ENCODE measurements at regions not wholly inside any gene's neighbourhood (a gene's known extent, or its start where the extent isn't known, plus 50 kb on each side); places are given as distances from the start of the nearest gene placed in this dataset.

- DNase-seq (ENCODE audit: low spot score, unreplicated experiment), result no peak
- no peak overlapping the region for H3K4me3 Mint-ChIP-seq (ENCODE audit: low read depth)
- no peak for TF ChIP-seq CTCF (IDR thresholded peaks at IDR 0.05; ENCODE audit: unreplicated experiment)
- H3K36me3 Mint-ChIP-seq (ENCODE audit: insufficient read depth), result peaks cover 1% of the 10 kb centered on the region
- no peak overlapping the region for H3K27ac Mint-ChIP-seq
- no peaks in the 10 kb centered on the region for H3K27me3 Mint-ChIP-seq
- H3K9me3 Mint-ChIP-seq (ENCODE audit: low read depth), result peaks cover 5% of the 10 kb centered on the region
- H3K4me1 Mint-ChIP-seq (ENCODE audit: low read depth), result peaks cover 10% of the 10 kb centered on the region
Measured at GRCh38 chr2:182615036-182615435, 101.0 kb upstream of the DNAJC10 start.

GRCh38 chr2:182616471-182617393, 99.3 kb upstream of the DNAJC10 start:
- Mint-ChIP-seq H3K36me3 (ENCODE audit: insufficient read depth) (no peaks in the 10 kb centered on the region), H3K4me3 (ENCODE audit: low read depth) (no peak overlapping the region), H3K4me1 (ENCODE audit: low read depth) (peaks cover 9% of the 10 kb centered on the region), H3K27ac (no peak overlapping the region), H3K9me3 (ENCODE audit: low read depth) (peaks cover 5% of the 10 kb centered on the region), H3K27me3 (no peaks in the 10 kb centered on the region)
- no peak for TF ChIP-seq CTCF (IDR thresholded peaks at IDR 0.05; ENCODE audit: unreplicated experiment)
- DNase-seq (ENCODE audit: low spot score, unreplicated experiment), result no peak

GRCh38 chr2:182618672-182619079, 97.4 kb upstream of the DNAJC10 start:
- no peaks in the 10 kb centered on the region for H3K27me3 Mint-ChIP-seq
- peaks cover 5% of the 10 kb centered on the region for H3K9me3 Mint-ChIP-seq (ENCODE audit: low read depth)
- H3K36me3 Mint-ChIP-seq (ENCODE audit: insufficient read depth), result no peaks in the 10 kb centered on the region
- H3K27ac Mint-ChIP-seq, result no peak overlapping the region
- TF ChIP-seq CTCF (IDR thresholded peaks at IDR 0.05; ENCODE audit: unreplicated experiment), result no peak
- no peak overlapping the region for H3K4me3 Mint-ChIP-seq (ENCODE audit: low read depth)
- peaks cover 7% of the 10 kb centered on the region for H3K4me1 Mint-ChIP-seq (ENCODE audit: low read depth)
- no peak for DNase-seq (ENCODE audit: low spot score, unreplicated experiment)

- Mint-ChIP-seq H3K27me3 (no peaks in the 10 kb centered on the region), H3K4me3 (ENCODE audit: low read depth) (no peak overlapping the region), H3K9me3 (ENCODE audit: low read depth) (peaks cover 5% of the 10 kb centered on the region), H3K36me3 (ENCODE audit: insufficient read depth) (no peaks in the 10 kb centered on the region), H3K27ac (no peak overlapping the region), H3K4me1 (ENCODE audit: low read depth) (peaks cover 7% of the 10 kb centered on the region)
- TF ChIP-seq CTCF (IDR thresholded peaks at IDR 0.05; ENCODE audit: unreplicated experiment), result no peak
- no peak for DNase-seq (ENCODE audit: low spot score, unreplicated experiment)
Measured at GRCh38 chr2:182619276-182619675, 96.8 kb upstream of the DNAJC10 start.

GRCh38 chr2:182621191-182621590, 94.9 kb upstream of the DNAJC10 start:
- no peak for DNase-seq (ENCODE audit: low spot score, unreplicated experiment)
- Mint-ChIP-seq H3K27me3 (no peaks in the 10 kb centered on the region), H3K4me1 (ENCODE audit: low read depth) (peaks cover 16% of the 10 kb centered on the region), H3K4me3 (ENCODE audit: low read depth) (no peak overlapping the region), H3K9me3 (ENCODE audit: low read depth) (peaks cover 5% of the 10 kb centered on the region), H3K36me3 (ENCODE audit: insufficient read depth) (no peaks in the 10 kb centered on the region), H3K27ac (no peak overlapping the region)
- no peak for TF ChIP-seq CTCF (IDR thresholded peaks at IDR 0.05; ENCODE audit: unreplicated experiment)
